Heart right ventricle (tissue), 16 donors: ENCODE measurements at regions not wholly inside any gene's neighbourhood (a gene's known extent, or its start where the extent isn't known, plus 50 kb on each side); places are given as distances from the start of the nearest gene placed in this dataset.

Experiments used
- ATAC-seq, 8 donors: fragments of 200-7000 bp; cut with Tn5 transposase; one replicate each; pipeline ENCODE4 v1.9.1; 2020; ENCODE audit warnings: mild to moderate bottlenecking in 8 of 8, moderate library complexity in 8 of 8, moderate number of reproducible peaks in 1 of 8
- DNase-seq, 2 donors: peaks; one replicate each; pipeline ENCODE4 v3.0.0-alpha.2; 2020
- H3K27ac ChIP-seq, 10 donors: fragments of 200-600 bp; sonication (generic) in 2 of 10; one replicate each; pipeline versions ENCODE4 v1.5.0 to v1.8.0; 2020 to 2022; ENCODE audit warnings: mild to moderate bottlenecking in 3 of 10
- H3K27me3 ChIP-seq, 7 donors: fragments of 200-600 bp; one replicate each; pipeline ENCODE4 v1.8.0; 2021 to 2022; ENCODE audit warnings: mild to moderate bottlenecking in 2 of 7
- H3K36me3 ChIP-seq, 9 donors: fragments of 200-600 bp; sonication (generic) in 1 of 9; one replicate each; pipeline versions ENCODE4 v1.5.0 to v1.8.0; 2020 to 2022; ENCODE audit warnings: mild to moderate bottlenecking in 2 of 9
- H3K4me1 ChIP-seq, 9 donors: fragments of 200-600 bp; sonication (generic) in 1 of 9; one replicate each; pipeline versions ENCODE4 v1.5.0 to v1.8.0; 2020 to 2022; ENCODE audit warnings: mild to moderate bottlenecking in 4 of 9
- H3K4me3 ChIP-seq, 10 donors: fragments of 200-600 bp; sonication (generic) in 2 of 10; one replicate each; pipeline versions ENCODE4 v1.5.0 to v1.8.0; 2020 to 2022; ENCODE audit warnings: mild to moderate bottlenecking in 7 of 10, moderate library complexity in 2 of 10
- H3K9me3 ChIP-seq, 11 donors: fragments of 200-600 bp in 10 of 11; sonication (generic) in 2 of 11; one replicate each; pipeline versions ENCODE4 v1.5.0 to v1.8.0; 2013 to 2022; ENCODE audit warnings: mild to moderate bottlenecking in 2 of 11, control low read depth in 1 of 11, moderate library complexity in 1 of 11
- WGBS, 2 donors: extraction: QIAGEN DNeasy Blood & Tissue Kit; methylation state at CpG; one replicate each; pipeline ENCODE4 v1.1.7; 2013; ENCODE audit warnings: inconsistent platforms in 1 of 2; 5-methylcytosine and 5-hydroxymethylcytosine counted together
- intact Hi-C, 10 donors: fragments of 100-400 bp; cut with DNase I; formaldehyde crosslinking; loops; one replicate each; pipeline versions ENCODE4 v1.11.1 to v1.14.2; 2022
- TF ChIP-seq, protein P1 (sequence below), 9 donors: fragments of 200-600 bp; sonication (generic) in 2 of 9; IDR thresholded peaks; one replicate each; pipeline versions ENCODE4 v1.5.0 to v1.8.0; 2021 to 2022; ENCODE audit warnings: antibody characterized with exemption in 9 of 9, mild to moderate bottlenecking in 5 of 9, moderate library complexity in 1 of 9
- donor health status: Arrhythmogenic right ventricular cardiomyopathy.
- donor health status: ischemic (EF 13 %, LVEDD 7.1; RV severe dilation, severe dysfunction).
- donor health status: healthy with polysubstance abuse.
- donor health status: DM: no; HTN: yes; CAD: no.
- donor health status: DM: no; HTN: no; CAD: no.
- donor health status: ischemic (EF 25% LVEDD 6.9; RV normal size, moderate dysfunction).
- donor health status: ischemic (EF 25% LVEDD 5.7; RV mildly dilated, moderate dysfunction).
- donor health status: healthy.
- donor health status: DM: yes; HTN: yes; CAD: no.
- donor health status: Ischemic cardiomyopathy.
- donor health status: ischemic (EF 35%, LVEDD 5.7; RV mildly dilated, moderate dysfunction).
- donor health status: nonischemic (EF 11% LVEDD 7.7; RV severe dilation, severe dysfunction).
- donor health status: DM: yes; HTN: yes; CAD: no.
- donor health status: PGD.
- donor health status: ischemic (EF 29% LVEDD 5.4; RV normal size, mild dysfunction).
- donor health status: nonischemic (EF 23%, LVEDD 6.1; RV moderate dilation, normal function).

DNA sequence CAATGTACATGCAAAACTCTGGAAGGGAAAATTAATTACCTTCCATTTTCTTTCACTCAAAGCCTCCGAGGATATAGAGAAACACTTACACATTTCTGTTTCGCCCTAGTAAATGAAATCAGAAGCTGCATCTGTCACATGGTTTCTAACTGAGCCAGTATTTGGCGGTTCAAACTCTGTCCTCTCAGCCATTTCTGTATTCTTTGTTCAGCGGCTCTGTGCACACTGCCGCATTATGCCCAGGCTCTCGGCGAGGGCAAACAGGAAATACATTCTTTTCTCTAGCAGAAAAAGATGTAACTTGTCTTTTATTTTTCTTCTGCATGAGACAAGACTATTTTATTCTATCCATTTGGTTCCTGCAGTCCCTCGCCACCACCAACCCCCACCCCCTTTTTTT, 71.4 kb upstream of the GPM6B start:
- intact Hi-C loops = no loop called here
- 83% methylated on average over 8 of the region's 8 CpGs for WGBS, 2 donors
- Histone ChIP-seq H3K4me1 (no peaks in the 10 kb centered on the region), H3K4me3 (no peak overlapping the region), H3K9me3 (no peaks in the 10 kb centered on the region), H3K27ac (no peak overlapping the region), H3K36me3 (no peaks in the 10 kb centered on the region), H3K27me3 (peaks cover 0 to 40% (median 0%) of the 10 kb centered on the region in 7 donors)
- ATAC-seq (no peak), DNase-seq (no peak)
- TF ChIP-seq, protein P1, sequence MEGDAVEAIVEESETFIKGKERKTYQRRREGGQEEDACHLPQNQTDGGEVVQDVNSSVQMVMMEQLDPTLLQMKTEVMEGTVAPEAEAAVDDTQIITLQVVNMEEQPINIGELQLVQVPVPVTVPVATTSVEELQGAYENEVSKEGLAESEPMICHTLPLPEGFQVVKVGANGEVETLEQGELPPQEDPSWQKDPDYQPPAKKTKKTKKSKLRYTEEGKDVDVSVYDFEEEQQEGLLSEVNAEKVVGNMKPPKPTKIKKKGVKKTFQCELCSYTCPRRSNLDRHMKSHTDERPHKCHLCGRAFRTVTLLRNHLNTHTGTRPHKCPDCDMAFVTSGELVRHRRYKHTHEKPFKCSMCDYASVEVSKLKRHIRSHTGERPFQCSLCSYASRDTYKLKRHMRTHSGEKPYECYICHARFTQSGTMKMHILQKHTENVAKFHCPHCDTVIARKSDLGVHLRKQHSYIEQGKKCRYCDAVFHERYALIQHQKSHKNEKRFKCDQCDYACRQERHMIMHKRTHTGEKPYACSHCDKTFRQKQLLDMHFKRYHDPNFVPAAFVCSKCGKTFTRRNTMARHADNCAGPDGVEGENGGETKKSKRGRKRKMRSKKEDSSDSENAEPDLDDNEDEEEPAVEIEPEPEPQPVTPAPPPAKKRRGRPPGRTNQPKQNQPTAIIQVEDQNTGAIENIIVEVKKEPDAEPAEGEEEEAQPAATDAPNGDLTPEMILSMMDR (IDR thresholded peaks at IDR 0.05) = no peak

DNA sequence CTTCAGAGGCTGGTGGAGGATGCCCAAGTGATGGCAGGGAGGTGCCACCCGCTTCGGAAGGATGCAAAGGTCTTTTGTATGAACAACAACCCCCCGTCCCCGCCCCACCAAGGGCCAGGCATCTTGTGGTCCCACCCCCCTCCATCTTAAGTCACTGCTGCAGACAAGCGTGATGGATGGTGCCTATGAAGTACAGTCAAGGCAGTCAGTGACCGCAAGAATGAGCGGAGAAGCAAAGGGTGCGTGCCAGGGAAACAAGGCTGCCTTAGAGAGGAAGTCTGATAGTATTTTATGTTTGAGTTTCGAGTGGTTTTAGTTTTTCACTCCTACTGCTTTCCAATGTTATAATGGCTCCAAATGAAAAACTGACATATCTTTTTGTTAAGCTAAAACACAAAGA, 68.7 kb upstream of the GPM6B start:
- Histone ChIP-seq H3K4me1 (no peaks in the 10 kb centered on the region), H3K27me3 (peaks cover 0 to 16% (median 0%) of the 10 kb centered on the region in 7 donors), H3K9me3 (no peaks in the 10 kb centered on the region), H3K36me3 (no peaks in the 10 kb centered on the region), H3K4me3 (no peak overlapping the region), H3K27ac (no peak overlapping the region)
- no peak for ATAC-seq
- TF ChIP-seq, protein P1 (IDR thresholded peaks at IDR 0.05) = no peak
- intact Hi-C loops = no loop called here
- no peak for DNase-seq
- WGBS, 2 donors = 95 to 96% methylated on average over 9 of the region's 9 CpGs

DNA sequence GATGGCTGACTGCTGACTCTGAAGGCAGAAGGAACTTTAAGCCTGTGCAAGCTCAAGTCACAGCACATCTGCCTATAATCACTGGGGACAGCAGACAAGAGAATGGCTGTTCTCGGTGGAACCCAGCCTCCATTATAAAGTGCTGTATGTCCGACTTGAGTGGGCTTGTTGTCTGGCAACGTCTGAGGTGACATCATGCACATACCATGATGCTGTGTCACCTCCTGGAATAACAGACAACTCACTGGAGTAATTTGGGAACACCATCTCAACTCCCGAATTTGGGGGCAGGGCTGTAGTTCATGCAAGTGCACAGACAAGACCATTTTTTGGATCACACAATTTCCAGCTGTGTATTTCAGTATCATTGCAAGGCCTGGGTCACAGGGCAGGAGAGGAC, 59.8 kb upstream of the GPM6B start:
- peak in 5 of 8 donors; percentile 49 to 93 (median 55) for ATAC-seq
- Histone ChIP-seq H3K36me3 (no peaks in the 10 kb centered on the region), H3K27me3 (peaks cover 0 to 10% (median 0%) of the 10 kb centered on the region in 7 donors), H3K4me3 (no peak overlapping the region), H3K4me1 (no peaks in the 10 kb centered on the region), H3K9me3 (no peaks in the 10 kb centered on the region), H3K27ac (peak overlapping the region in 1 of 10 donors; percentile 12)
- 21 to 36% methylated on average over 4 of the region's 4 CpGs for whole genome bisulfite sequencing, 2 donors
- peak in 1 of 2 donors; percentile 16 for DNase-seq
- TF ChIP-seq, protein P1 (IDR thresholded peaks at IDR 0.05) = no peak
- intact Hi-C loops = no loop called here

DNA sequence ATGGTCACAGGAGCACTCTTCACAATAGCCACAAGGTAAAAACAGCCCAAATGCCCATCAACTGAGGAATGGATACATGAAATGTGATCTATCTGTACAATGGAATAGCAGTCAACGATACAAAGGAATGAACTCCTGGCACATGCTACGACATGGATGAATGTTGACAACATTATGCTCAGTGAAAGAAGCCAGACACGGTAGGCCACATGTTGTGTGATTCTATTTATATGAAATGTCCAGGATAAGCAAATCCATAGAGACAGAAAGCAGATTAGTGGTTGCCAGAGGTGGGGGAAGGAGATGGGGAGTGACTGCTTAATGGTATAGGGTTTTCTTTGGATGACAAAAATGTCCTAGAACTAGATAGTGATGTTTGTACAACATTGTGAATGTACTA, 58.7 kb upstream of the GPM6B start:
- Histone ChIP-seq H3K4me3 (no peak overlapping the region), H3K9me3 (no peaks in the 10 kb centered on the region), H3K4me1 (no peaks in the 10 kb centered on the region), H3K27me3 (peaks cover 0 to 16% (median 0%) of the 10 kb centered on the region in 7 donors), H3K36me3 (no peaks in the 10 kb centered on the region), H3K27ac (no peak overlapping the region)
- DNase-seq (no peak), ATAC-seq (peak in 2 of 8 donors; percentile 37 to 61)
- intact Hi-C loops = no loop called here
- 27% methylated on average over 3 of the region's 3 CpGs for WGBS, 2 donors
- TF ChIP-seq, protein P1 (IDR thresholded peaks at IDR 0.05) = no peak
